ENCODE measurements at regions not wholly inside any gene's neighbourhood (a gene's known extent, or its start where the extent isn't known, plus 50 kb on each side); places are given as distances from the start of the nearest gene placed in this dataset.

GRCh38 chrX:124931241-124931640 lies 388.4 kb upstream of the TEX13C start:
- H3K9ac ChIP-seq (ENCODE audit: insufficient read depth, low read length), result no peak overlapping the region
- H3K27ac ChIP-seq (ENCODE audit: insufficient read depth, low read length), result no peak overlapping the region
- TF ChIP-seq, protein P1, sequence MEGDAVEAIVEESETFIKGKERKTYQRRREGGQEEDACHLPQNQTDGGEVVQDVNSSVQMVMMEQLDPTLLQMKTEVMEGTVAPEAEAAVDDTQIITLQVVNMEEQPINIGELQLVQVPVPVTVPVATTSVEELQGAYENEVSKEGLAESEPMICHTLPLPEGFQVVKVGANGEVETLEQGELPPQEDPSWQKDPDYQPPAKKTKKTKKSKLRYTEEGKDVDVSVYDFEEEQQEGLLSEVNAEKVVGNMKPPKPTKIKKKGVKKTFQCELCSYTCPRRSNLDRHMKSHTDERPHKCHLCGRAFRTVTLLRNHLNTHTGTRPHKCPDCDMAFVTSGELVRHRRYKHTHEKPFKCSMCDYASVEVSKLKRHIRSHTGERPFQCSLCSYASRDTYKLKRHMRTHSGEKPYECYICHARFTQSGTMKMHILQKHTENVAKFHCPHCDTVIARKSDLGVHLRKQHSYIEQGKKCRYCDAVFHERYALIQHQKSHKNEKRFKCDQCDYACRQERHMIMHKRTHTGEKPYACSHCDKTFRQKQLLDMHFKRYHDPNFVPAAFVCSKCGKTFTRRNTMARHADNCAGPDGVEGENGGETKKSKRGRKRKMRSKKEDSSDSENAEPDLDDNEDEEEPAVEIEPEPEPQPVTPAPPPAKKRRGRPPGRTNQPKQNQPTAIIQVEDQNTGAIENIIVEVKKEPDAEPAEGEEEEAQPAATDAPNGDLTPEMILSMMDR (conservative IDR thresholded peaks at IDR 0.05 in 1 of 2, IDR thresholded peaks at IDR 0.05 in 1 of 2; ENCODE audit: low read depth in 1 of 2, low read length in 2 of 2), result no peak
- no peak for TF ChIP-seq EZH2 (IDR thresholded peaks at IDR 0.05; ENCODE audit: low read length, missing control alignments)
- no peaks in the 10 kb centered on the region for H3K36me3 ChIP-seq (ENCODE audit: control insufficient read depth, insufficient read depth, low read length)
- H4K20me1 ChIP-seq (ENCODE audit: control insufficient read depth, extremely low read depth, insufficient read depth, low read length), result no peaks in the 10 kb centered on the region
- DNase-seq (ENCODE audit: low read depth in 2 of 2), result no peak
- H3K4me1 ChIP-seq (ENCODE audit: control insufficient read depth, extremely low read depth, insufficient read depth, low read length), result no peaks in the 10 kb centered on the region
- H3K27me3 ChIP-seq (ENCODE audit: control insufficient read depth, insufficient read depth, low read length), result no peaks in the 10 kb centered on the region
- H2AFZ ChIP-seq (ENCODE audit: low read length), result no peak overlapping the region
- H3K9me3 ChIP-seq (ENCODE audit: control insufficient read depth, insufficient read depth, low read depth, low read length), result no peaks in the 10 kb centered on the region
- no peak overlapping the region for H3K4me3 ChIP-seq (replicated peaks in 1 of 4; ENCODE audit: control extremely low read depth in 1 of 4, insufficient read depth in 1 of 4, low read depth in 3 of 4, low read length in 4 of 4)
- no peaks in the 10 kb centered on the region for H3K79me2 ChIP-seq (ENCODE audit: control insufficient read depth, insufficient read depth, low read length)
- no peak overlapping the region for H3K4me2 ChIP-seq (ENCODE audit: extremely low read depth, insufficient read depth, low read length)

DNA sequence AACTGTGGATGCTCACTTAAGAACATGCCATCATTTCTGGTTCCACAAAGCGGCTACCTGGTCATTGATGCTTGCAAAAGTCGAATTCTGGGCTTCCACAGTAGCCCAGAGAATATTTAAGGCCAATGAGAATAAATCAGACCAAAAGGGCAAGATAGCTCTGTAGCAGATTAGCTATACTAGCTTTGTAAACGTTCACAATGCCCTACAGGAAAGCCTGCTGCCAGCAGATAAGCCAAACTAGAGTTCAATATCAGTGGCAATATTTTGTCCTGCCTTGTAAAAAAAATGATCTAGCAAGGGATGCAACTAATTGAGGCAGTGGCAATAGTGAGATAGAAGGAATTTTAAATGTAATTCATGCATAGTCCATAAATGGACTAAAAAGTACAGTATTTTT lies 387.7 kb upstream of the TEX13C start:
- DNase-seq (ENCODE audit: low read depth in 2 of 2), result no peak
- Histone ChIP-seq H2AFZ (ENCODE audit: low read length) (no peak overlapping the region), H4K20me1 (ENCODE audit: control insufficient read depth, extremely low read depth, insufficient read depth, low read length) (no peaks in the 10 kb centered on the region), H3K36me3 (ENCODE audit: control insufficient read depth, insufficient read depth, low read length) (no peaks in the 10 kb centered on the region), H3K27me3 (ENCODE audit: control insufficient read depth, insufficient read depth, low read length) (no peaks in the 10 kb centered on the region), H3K4me3 (replicated peaks in 1 of 4; ENCODE audit: control extremely low read depth in 1 of 4, insufficient read depth in 1 of 4, low read depth in 3 of 4, low read length in 4 of 4) (no peak overlapping the region), H3K27ac (ENCODE audit: insufficient read depth, low read length) (no peak overlapping the region), H3K9ac (ENCODE audit: insufficient read depth, low read length) (no peak overlapping the region), H3K9me3 (ENCODE audit: control insufficient read depth, insufficient read depth, low read depth, low read length) (no peaks in the 10 kb centered on the region), H3K4me2 (ENCODE audit: extremely low read depth, insufficient read depth, low read length) (no peak overlapping the region), H3K79me2 (ENCODE audit: control insufficient read depth, insufficient read depth, low read length) (no peaks in the 10 kb centered on the region), H3K4me1 (ENCODE audit: control insufficient read depth, extremely low read depth, insufficient read depth, low read length) (no peaks in the 10 kb centered on the region)
- TF ChIP-seq, protein P1 (conservative IDR thresholded peaks at IDR 0.05 in 1 of 2, IDR thresholded peaks at IDR 0.05 in 1 of 2; ENCODE audit: low read depth in 1 of 2, low read length in 2 of 2), result no peak
- TF ChIP-seq EZH2 (IDR thresholded peaks at IDR 0.05; ENCODE audit: low read length, missing control alignments), result no peak

DNA sequence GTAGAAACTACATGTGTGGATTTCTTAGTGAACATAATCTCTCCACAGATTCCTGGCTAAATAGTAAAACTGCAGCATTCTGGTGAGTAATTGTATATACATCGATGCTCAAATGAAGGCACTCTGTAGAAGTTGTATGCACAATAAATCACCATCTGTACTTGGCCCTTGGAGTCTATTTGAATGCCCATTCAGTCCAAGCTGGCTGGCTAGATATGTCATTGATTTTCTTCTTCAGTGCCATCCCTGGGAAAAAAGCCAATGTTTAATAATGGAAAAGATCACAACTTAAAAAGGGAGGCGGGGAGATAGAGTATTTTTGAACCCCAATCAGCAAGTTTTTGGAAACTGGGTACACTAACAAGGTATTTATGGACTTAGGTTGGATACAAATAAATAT lies 381.0 kb upstream of the TEX13C start:
- Histone ChIP-seq H3K4me3 (replicated peaks in 1 of 4; ENCODE audit: control extremely low read depth in 1 of 4, insufficient read depth in 1 of 4, low read depth in 3 of 4, low read length in 4 of 4) (no peak overlapping the region), H4K20me1 (ENCODE audit: control insufficient read depth, extremely low read depth, insufficient read depth, low read length) (no peaks in the 10 kb centered on the region), H3K27ac (ENCODE audit: insufficient read depth, low read length) (no peak overlapping the region), H3K4me1 (ENCODE audit: control insufficient read depth, extremely low read depth, insufficient read depth, low read length) (no peaks in the 10 kb centered on the region), H3K27me3 (ENCODE audit: control insufficient read depth, insufficient read depth, low read length) (no peaks in the 10 kb centered on the region), H3K36me3 (ENCODE audit: control insufficient read depth, insufficient read depth, low read length) (no peaks in the 10 kb centered on the region), H3K9ac (ENCODE audit: insufficient read depth, low read length) (no peak overlapping the region), H3K4me2 (ENCODE audit: extremely low read depth, insufficient read depth, low read length) (no peak overlapping the region), H3K79me2 (ENCODE audit: control insufficient read depth, insufficient read depth, low read length) (no peaks in the 10 kb centered on the region), H3K9me3 (ENCODE audit: control insufficient read depth, insufficient read depth, low read depth, low read length) (no peaks in the 10 kb centered on the region), H2AFZ (ENCODE audit: low read length) (no peak overlapping the region)
- TF ChIP-seq, protein P1 (conservative IDR thresholded peaks at IDR 0.05 in 1 of 2, IDR thresholded peaks at IDR 0.05 in 1 of 2; ENCODE audit: low read depth in 1 of 2, low read length in 2 of 2), result no peak
- no peak for TF ChIP-seq EZH2 (IDR thresholded peaks at IDR 0.05; ENCODE audit: low read length, missing control alignments)
- no peak for DNase-seq (ENCODE audit: low read depth in 2 of 2)

Measured in fibroblast of lung (primary cell).